OCI-LY3 (cell line): ENCODE measurements at regions not wholly inside any gene's neighbourhood (a gene's known extent, or its start where the extent isn't known, plus 50 kb on each side); places are given as distances from the start of the nearest gene placed in this dataset.

Source experiments
- CTCF ChIP-seq: fragments of 200-600, 300-600 bp; sonication (generic); IDR thresholded peaks from 2 replicates; pipeline ENCODE4 v1.5.1; 2014; ENCODE audit warnings: antibody characterized with exemption, low read length, low read depth
- EZH2phosphoT487 ChIP-seq: fragments of 200-600 bp; shearing (Covaris generic); IDR thresholded peaks from 2 replicates; pipeline ENCODE4 v1.6.1; 2018; ENCODE audit warnings: antibody characterized with exemption, mixed run types, low read depth

GRCh38 chr3:24999357-24999756, 428.7 kb upstream of the RARB start:
- TF ChIP-seq CTCF, result no peak
- no peak for TF ChIP-seq EZH2phosphoT487
